HepG2 (cell line): ENCODE measurements at regions not wholly inside any gene's neighbourhood (a gene's known extent, or its start where the extent isn't known, plus 50 kb on each side); places are given as distances from the start of the nearest gene placed in this dataset.

Source experiments
- ATAC-seq: fragments of 200-7000 bp; cut with Tn5 transposase; 3 replicates; pipeline ENCODE4 v1.9.1; 2020; ENCODE audit warnings: mild to moderate bottlenecking, moderate library complexity
- BruUV-seq: library from RNA; stranded (reverse); fragments of 400-500 nt; replicated peaks from 2 replicates; lab custom pipeline; 2021; lab: Mats Ljungman, UMichigan
- CTCF ChIA-PET: fragments of 300-600 bp; formaldehyde crosslinking; extraction: SDS; loops from one replicate; lab custom pipeline; 2021; ENCODE audit warnings: low total read pairs, inconsistent platforms, low intra/inter-chr PET ratio; lab: Yijun Ruan, JAX
- POLR2A ChIA-PET: fragments of 350-600 bp; sonication (Branson Sonifier 250); formaldehyde crosslinking; loops from one replicate; lab custom pipeline; 2020; ENCODE audit warnings: antibody characterized with exemption, inconsistent platforms; lab: Yijun Ruan, JAX
- DNase-seq: peaks from one replicate; pipeline ENCODE4 v3.0.0-alpha.2; 2015; ENCODE audit warnings: low spot score
- FAIRE-seq: peaks from 3 replicates; lab custom pipeline; 2011; peaks lifted over from hg19 to GRCh38; lab: Jason Lieb, UNC
- H2AFZ ChIP-seq: one replicate; pipeline ENCODE4 v1.6.1; 2011; ENCODE audit warnings: low read length, inconsistent platforms
- H3K27ac ChIP-seq: fragments of 300-600 bp; 3 replicates; pipeline ENCODE4 v1.8.0; 2011; ENCODE audit warnings: mixed run types, mild to moderate bottlenecking, mixed read lengths, low read length, inconsistent platforms; ENCODE audit not compliant: insufficient read depth; ENCODE audit errors: extremely low read length
- H3K27me3 ChIP-seq, 2 experiments: fragments of 200-600 bp in 1 of 2; 2 replicates in 1 of 2; 3 replicates in 1 of 2; pipeline versions ENCODE4 v1.6.0 to v1.8.0; 2011; ENCODE audit warnings: low read length in 2 of 2, mild to moderate bottlenecking in 2 of 2, moderate library complexity in 2 of 2, inconsistent platforms in 1 of 2; ENCODE audit not compliant: insufficient read depth in 2 of 2, control insufficient read depth in 1 of 2
- H3K36me3 ChIP-seq, 2 experiments: fragments of 200-600 bp in 1 of 2; replicated peaks in 1 of 2; 2 replicates in 1 of 2; 3 replicates in 1 of 2; pipeline versions ENCODE4 v1.5.1 to v1.8.0; 2011; ENCODE audit warnings: low read length in 2 of 2, inconsistent platforms in 1 of 2; ENCODE audit not compliant: insufficient read depth in 2 of 2, control insufficient read depth in 1 of 2
- H3K4me1 ChIP-seq: 2 replicates; pipeline ENCODE4 v1.5.1; 2012; ENCODE audit warnings: low read length, inconsistent platforms; ENCODE audit not compliant: insufficient read depth
- H3K4me2 ChIP-seq: 2 replicates; pipeline ENCODE4 v1.6.0; 2011; ENCODE audit warnings: low read depth, low read length, inconsistent platforms
- H3K4me3 ChIP-seq, 3 experiments: fragments of 200-600 bp in 1 of 3; sonication (generic), shearing (Covaris generic) in 1 of 3; replicated peaks in 1 of 3; 2 replicates each; pipeline ENCODE4 v1.5.1; 2011 to 2016; ENCODE audit warnings: low read length in 3 of 3, inconsistent platforms in 2 of 3, low read depth in 2 of 3, mild to moderate bottlenecking in 2 of 3, control low read depth in 1 of 3, mixed read lengths in 1 of 3; ENCODE audit not compliant: insufficient read depth in 1 of 3
- H3K79me2 ChIP-seq: one replicate; pipeline ENCODE4 v1.6.1; 2011; ENCODE audit warnings: low read length, inconsistent platforms; ENCODE audit not compliant: insufficient read depth
- H3K9ac ChIP-seq: 2 replicates; pipeline ENCODE4 v1.6.0; 2011; ENCODE audit warnings: mild to moderate bottlenecking, low read depth, low read length, inconsistent platforms; ENCODE audit not compliant: insufficient read depth
- H3K9me3 ChIP-seq: 2 replicates; pipeline ENCODE4 v1.5.1; 2012; ENCODE audit warnings: mild to moderate bottlenecking, low read length
- H4K20me1 ChIP-seq: 2 replicates; pipeline ENCODE4 v1.6.0; 2011; ENCODE audit warnings: inconsistent platforms, mild to moderate bottlenecking, low read length, moderate library complexity; ENCODE audit not compliant: insufficient read depth
- KDM2A ChIP-seq: sonication (generic); formaldehyde crosslinking; IDR thresholded peaks from 2 replicates; pipeline ENCODE4 v1.4.0; 2020; ENCODE audit warnings: low read depth, missing genetic modification reagents, borderline replicate concordance
- NCOA5 ChIP-seq: sonication (generic); formaldehyde crosslinking; IDR thresholded peaks from 2 replicates; pipeline ENCODE4 v1.4.0; 2020; ENCODE audit warnings: missing genetic modification reagents
- ZNF232 ChIP-seq: sonication (generic); formaldehyde crosslinking; IDR thresholded peaks from 2 replicates; pipeline ENCODE4 v1.4.0; 2020; ENCODE audit warnings: missing genetic modification reagents, borderline replicate concordance
- WGBS: methylation state at CpG from one replicate; pipeline ENCODE4 v1.1.6; 2017; ENCODE audit warnings: low lambda C conversion rate; 5-methylcytosine and 5-hydroxymethylcytosine counted together
- in situ Hi-C: cut with HindIII; loops from 2 replicates; pipeline ENCODE4 v1.10.0; 2017; ENCODE audit warnings: low pct_unique_long_range_greater_than_20kb; ENCODE audit not compliant: extremely low pct_ligation_motif_present
- intact Hi-C: fragments of 100-400 bp; cut with micrococcal nuclease; formaldehyde crosslinking; loops from one replicate; pipeline ENCODE4 v1.10.0; 2022; ENCODE audit not compliant: unreplicated experiment
- TF ChIP-seq, protein P1 (sequence below): sonication (generic); formaldehyde crosslinking; IDR thresholded peaks from 2 replicates; pipeline ENCODE4 v1.9.0; 2021; ENCODE audit warnings: missing genetic modification reagents, borderline replicate concordance

DNA sequence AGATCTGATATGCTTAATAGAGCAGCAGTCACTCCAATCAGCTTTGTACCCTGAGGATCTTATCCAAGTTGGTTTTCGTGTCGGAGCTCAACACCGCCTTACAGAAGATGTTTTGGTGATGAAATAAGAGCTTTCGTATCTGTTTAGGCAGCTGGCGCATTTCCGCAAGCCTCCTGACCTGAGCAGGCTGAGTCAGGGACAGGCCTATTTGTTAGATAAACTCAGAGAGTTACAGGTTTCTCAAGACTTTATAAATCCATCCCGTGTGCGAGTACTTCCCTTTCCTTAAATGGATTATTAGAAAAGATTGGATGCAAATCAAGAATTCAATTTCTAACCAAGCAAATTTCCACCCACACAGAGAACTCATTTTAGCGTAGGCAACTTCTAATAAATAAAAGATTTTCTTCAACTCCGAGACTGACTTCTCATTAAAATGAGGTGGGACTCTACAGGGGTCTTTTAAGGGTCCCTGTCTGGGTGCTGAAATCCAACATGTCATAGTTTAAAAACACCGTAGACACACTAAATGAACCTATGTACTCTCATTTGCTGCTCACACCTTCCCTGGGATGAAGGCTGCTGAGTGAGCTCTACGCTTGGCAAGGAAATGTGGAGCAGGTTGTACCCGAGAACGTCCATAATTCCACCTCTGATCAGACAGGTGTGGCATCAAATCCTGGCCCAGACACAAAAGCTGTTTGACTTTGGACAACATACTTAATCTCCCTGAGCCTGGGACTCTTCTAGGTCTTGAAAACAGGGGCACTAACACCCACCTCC lies 106.9 kb upstream of the F3 start:
- H3K4me2 ChIP-seq = no peak overlapping the region
- ATAC-seq (no peak), FAIRE-seq (no peak)
- TF ChIP-seq, protein P1, sequence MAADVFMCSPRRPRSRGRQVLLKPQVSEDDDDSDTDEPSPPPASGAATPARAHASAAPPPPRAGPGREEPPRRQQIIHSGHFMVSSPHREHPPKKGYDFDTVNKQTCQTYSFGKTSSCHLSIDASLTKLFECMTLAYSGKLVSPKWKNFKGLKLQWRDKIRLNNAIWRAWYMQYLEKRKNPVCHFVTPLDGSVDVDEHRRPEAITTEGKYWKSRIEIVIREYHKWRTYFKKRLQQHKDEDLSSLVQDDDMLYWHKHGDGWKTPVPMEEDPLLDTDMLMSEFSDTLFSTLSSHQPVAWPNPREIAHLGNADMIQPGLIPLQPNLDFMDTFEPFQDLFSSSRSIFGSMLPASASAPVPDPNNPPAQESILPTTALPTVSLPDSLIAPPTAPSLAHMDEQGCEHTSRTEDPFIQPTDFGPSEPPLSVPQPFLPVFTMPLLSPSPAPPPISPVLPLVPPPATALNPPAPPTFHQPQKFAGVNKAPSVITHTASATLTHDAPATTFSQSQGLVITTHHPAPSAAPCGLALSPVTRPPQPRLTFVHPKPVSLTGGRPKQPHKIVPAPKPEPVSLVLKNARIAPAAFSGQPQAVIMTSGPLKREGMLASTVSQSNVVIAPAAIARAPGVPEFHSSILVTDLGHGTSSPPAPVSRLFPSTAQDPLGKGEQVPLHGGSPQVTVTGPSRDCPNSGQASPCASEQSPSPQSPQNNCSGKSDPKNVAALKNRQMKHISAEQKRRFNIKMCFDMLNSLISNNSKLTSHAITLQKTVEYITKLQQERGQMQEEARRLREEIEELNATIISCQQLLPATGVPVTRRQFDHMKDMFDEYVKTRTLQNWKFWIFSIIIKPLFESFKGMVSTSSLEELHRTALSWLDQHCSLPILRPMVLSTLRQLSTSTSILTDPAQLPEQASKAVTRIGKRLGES (CRISPR knock-in tag) = no peak
- TF ChIP-seq KDM2A (CRISPR knock-in tag) = no peak
- TF ChIP-seq NCOA5 (CRISPR knock-in tag) = no peak
- no peak for TF ChIP-seq ZNF232 (CRISPR knock-in tag)
- TF ChIP-seq, all 625 proteins: peak for 0
- Histone ChIP-seq H3K79me2 (no peaks in the 10 kb centered on the region), H3K9ac (no peak overlapping the region), H4K20me1 (no peaks in the 10 kb centered on the region), H3K27me3 (no peaks in the 10 kb centered on the region), H3K27ac (no peak overlapping the region), H3K36me3 (no peaks in the 10 kb centered on the region), H2AFZ (no peak overlapping the region), H3K4me1 (peaks cover 4% of the 10 kb centered on the region), H3K9me3 (no peaks in the 10 kb centered on the region), H3K4me3 (no peak overlapping the region)
- CTCF ChIA-PET = no interaction called here
- BruUV-seq = no TSS peak
- POLR2A ChIA-PET = no interaction called here
- in situ Hi-C loops (no loop called here), intact Hi-C loops (no loop called here)
- 82% methylated on average over 13 of the region's 14 CpGs for WGBS
- no peak for DNase-seq
